Activated CD8-positive, alpha-beta memory T cell treated with anti-CD3 and anti-CD28 coated beads for 24 hours (primary cell): ENCODE measurements at regions not wholly inside any gene's neighbourhood (a gene's known extent, or its start where the extent isn't known, plus 50 kb on each side); places are given as distances from the start of the nearest gene placed in this dataset.

Source experiments
- DNase-seq: peaks from one replicate; pipeline ENCODE4 v3.0.0-alpha.2; 2020

GRCh38 chr21:15401331-15401730, 328.5 kb upstream of the USP25 start:
- no peak for DNase-seq

- no peak for DNase-seq
These were observed 324.6 kb upstream of the USP25 start for GRCh38 chr21:15405214-15405613.

- DNase-seq = no peak
These were observed 323.0 kb upstream of the USP25 start for GRCh38 chr21:15406791-15407190.

DNA sequence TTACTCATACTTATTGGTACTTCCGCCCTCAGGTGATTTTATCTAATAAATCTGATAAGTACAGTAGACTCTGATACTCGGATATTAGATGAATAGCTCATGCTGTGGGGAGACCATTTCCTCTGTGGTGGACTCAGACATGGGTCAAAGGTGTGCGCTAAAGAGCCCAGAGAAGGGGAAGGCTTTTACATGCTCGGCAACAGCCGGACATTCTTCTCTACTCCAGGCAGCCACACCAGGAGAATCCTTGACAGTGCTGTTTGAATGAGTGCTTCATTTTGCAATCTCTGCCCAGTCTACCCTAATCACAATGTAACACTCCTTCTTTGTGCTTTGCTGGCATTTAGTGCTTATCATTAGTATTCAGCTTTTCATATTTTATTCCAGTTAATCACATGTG, 322.2 kb upstream of the USP25 start:
- no peak for DNase-seq

- no peak for DNase-seq
These were observed 321.7 kb upstream of the USP25 start for GRCh38 chr21:15408089-15408488.

GRCh38 chr21:15409031-15409430, 320.8 kb upstream of the USP25 start:
- DNase-seq = no peak

GRCh38 chr21:15410853-15411252, 318.9 kb upstream of the USP25 start:
- DNase-seq = no peak

DNA sequence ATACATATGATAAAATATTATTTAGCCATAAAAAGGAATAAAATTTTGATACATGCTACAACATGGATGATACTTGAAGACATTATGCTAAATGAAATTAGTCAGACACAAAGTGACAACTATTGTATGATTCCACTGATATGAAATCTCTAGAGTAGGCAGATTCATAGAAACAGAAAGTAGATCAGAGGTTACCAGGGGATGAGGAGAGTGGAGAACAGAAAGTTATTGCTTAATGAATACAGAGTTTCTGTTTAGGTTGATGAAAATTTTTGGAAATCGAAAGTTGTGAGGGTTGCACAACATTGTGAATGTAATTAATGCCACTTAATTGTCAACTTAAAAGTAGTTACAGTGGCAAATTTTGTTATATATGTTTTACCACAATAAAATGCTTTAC, 315.7 kb upstream of the USP25 start:
- no peak for DNase-seq

GRCh38 chr21:15415541-15416261, 314.1 kb upstream of the USP25 start:
- DNase-seq = no peak

GRCh38 chr21:15421441-15421881, 308.3 kb upstream of the USP25 start:
- no peak for DNase-seq

DNA sequence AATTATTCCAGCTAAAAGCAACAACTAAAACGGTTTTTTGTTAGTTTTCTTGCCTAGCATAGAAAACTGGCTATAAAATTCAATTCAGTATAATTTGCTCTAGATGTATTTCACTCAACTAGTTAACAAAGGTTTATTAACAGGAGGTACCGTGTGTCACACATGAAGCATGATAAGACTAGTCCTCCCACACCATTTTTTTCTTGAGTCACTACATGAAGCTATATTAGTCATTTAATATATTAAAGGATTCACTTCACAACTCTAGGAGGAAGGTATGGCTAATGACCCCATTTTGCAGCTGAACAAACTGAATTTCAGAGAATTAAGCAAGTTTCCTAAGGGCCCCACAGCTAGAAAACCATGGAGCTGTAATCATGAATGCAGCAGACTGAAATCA, 307.8 kb upstream of the USP25 start:
- DNase-seq = no peak

DNA sequence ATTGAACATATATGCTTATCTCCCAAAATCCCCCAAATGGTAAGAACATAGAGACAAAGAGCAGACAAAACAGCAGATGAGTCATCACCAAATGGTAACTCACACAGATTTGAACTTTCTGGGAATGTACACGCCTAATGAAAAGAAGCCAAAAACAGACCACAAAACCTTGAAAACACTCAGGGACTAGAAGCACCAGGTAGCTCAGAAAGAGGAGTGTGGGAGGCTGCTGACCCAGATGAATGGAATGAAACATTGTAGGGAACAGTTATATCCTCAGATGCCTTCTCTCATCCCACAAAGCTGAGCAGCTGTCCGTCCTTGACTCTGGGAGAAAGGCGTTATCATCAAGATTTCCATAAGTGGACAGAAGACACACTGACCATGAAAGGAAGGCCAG, 307.0 kb upstream of the USP25 start:
- no peak for DNase-seq

DNA sequence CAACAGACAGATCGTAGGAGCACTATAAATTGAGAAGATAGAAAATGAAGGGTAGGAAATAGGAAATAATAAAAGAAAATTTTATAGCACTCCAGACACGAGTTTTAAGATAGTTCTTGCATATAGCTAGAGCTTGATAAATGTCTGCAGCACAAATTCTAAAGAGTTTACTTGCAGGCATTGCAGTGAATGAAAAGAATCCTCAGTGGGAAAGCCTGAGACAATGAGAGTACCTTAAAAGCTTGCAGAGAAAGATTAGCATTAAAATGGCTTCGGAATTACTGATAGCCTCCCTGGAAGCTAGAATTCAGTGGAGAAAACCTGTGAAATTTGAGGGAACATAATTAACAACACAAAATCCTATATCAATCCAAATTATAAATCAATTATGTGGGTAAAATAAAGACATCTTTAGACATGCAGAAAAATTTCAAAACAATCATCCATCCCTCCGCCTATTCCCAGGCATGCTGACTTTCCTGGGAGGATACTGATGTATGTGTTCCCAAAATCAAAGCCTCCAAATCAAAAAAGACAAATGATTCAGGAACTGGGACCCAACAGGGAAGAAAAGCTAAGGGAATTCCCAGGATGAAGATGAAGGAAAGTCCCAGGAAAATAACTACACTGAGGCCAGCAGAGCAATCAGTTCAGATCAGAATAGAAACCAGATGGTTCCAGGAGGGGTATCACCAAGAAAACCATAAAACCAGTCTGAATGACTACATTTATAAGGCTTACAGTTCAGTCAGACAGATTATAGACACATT, 305.9 kb upstream of the USP25 start:
- DNase-seq = no peak

DNA sequence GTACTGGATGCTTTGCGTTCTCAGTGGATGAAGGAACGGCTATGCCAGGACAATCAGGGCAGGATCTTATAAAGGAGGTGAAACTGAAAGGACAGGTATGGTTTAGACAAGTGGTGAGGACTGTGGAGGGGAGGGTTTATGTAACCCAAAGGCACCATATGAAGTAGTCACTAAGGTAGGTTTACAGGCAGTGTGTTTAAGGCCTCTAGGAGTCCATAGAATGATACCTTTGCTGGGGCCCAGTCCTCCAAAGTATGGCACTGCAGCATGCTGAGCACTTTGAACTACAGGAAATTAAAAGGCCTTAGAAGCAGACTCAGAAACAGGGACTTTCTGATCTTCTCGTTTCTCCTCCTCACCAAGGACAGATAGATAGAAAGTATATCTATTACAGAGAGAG, 304.7 kb upstream of the USP25 start:
- no peak for DNase-seq

GRCh38 chr21:15430023-15430422, 299.8 kb upstream of the USP25 start:
- DNase-seq = no peak

DNA sequence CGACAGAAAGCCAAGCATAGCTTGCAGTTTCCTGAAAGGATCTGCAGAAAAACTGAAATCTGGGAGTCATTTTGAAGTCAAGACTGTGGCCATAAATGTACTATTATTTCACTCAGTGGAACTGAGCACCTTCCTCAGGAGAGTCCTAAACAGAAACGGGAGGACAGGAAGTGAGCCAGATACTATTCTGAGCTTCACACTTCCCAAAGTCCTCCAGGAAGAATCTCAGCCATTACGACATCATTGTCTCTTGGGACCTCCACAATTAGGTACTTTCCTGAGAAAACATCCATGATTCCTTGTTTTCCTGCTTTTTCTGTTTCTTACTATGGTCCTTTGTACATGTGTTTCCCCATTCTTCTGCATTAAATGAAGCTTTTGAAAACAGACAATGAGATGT, 299.2 kb upstream of the USP25 start:
- DNase-seq = no peak

DNA sequence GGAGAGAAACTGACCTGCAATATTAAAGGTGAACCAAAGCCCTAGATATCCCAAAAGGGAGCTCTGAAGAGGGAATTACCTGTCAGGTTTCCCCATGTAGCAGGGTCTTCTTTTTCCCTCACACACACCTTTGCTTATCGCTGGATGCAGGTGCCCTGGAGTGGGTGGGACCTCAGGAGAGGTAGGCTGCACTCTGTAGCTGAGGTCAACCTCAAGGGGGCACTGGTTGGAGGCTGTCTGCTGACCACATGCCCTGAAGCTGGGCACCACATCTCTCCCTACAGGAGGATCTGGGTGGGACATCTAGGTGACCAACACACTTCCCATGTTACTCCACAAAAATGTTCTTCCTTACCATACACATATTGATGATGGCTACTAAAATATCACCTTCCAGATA, 298.7 kb upstream of the USP25 start:
- DNase-seq = no peak

- DNase-seq = no peak
These were observed 296.7 kb upstream of the USP25 start for GRCh38 chr21:15433091-15433490.

DNA sequence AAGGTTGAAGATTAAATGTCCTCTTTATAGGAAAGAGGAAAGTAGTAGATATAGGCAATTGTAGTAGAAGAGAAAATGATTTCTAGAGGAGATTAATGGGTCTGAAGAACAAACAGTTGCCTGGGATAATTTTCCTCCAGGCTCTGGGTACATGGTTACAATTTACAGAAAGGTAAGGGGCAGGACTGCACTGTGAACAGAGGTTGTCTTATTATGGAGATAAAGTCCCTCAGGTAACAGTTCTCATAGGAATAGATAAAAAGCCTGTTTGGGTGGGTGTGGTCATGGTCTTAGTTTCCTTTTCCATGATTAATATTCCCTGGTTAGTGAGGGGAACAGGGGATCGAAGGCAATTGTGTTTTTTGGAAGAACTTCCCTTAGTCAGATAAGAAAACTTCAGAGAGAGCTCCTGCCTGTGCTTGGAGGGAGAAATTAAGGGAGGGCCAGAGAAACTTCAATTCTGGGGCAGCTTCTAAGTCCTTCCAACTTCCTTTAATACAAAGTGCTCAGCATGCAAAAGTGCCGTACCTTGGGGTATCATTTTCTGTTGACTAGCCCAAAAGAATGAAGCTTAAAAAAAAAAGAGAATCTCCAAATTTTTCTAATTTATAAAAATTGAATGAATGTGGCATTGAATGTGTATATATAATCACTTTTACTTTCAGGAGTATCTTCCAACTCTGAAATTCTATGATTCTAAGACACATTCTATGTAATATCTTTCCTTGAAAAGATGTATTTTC, 295.4 kb upstream of the USP25 start:
- DNase-seq = no peak

GRCh38 chr21:15436031-15436430, 293.8 kb upstream of the USP25 start:
- DNase-seq = no peak

- DNase-seq = no peak
These were observed 291.9 kb upstream of the USP25 start for GRCh38 chr21:15437883-15438282.

DNA sequence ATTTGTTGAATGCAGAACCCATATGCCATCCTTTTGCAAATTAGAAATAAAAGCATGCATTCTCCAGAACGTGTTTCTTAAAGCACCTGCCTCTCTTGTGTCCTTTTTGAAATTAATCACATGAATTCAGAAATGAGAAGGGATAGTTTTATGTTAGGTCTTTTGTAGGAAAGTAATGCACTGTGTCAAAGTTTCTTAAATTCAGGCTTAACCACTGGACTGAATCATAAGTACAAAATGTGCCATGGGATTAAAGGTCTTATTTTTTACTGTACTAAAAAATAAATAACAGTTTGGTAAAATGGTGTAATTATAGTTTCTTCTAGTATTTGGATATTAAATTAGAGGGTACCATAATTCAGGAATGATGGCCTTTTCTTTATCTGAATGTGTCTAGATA, 290.1 kb upstream of the USP25 start:
- DNase-seq = no peak

- no peak for DNase-seq
These were observed 288.7 kb upstream of the USP25 start for GRCh38 chr21:15441060-15441493.

- no peak for DNase-seq
These were observed 287.8 kb upstream of the USP25 start for GRCh38 chr21:15441992-15442391.
